ENCODE measurements at regions not wholly inside any gene's neighbourhood (a gene's known extent, or its start where the extent isn't known, plus 50 kb on each side); places are given as distances from the start of the nearest gene placed in this dataset.

DNA sequence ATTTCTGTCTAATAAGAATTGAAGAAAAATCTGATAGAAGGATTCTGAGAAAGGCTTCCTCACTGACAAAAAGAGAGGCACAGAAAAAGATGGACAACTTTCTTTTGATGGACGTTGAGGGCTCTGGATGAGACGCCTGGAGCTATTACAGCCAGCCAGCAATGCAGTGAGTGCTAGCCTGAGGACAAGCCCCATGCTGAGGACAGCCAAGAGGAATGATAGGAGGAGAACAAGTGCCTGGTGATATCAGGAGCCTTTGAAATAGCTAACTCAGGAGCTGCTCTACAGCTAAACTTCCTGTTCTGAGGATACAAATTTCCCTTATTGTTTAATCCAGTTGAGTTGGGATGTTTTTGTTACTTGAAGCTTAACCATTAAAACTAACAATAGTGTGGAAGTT is 212.3 kb downstream of the COG6 start:
- Mint-ChIP-seq H3K4me3 (no peak overlapping the region), H3K4me1 (no peaks in the 10 kb centered on the region), H3K27ac (ENCODE audit: unreplicated experiment) (no peak overlapping the region), H3K27me3 (ENCODE audit: low read depth) (no peaks in the 10 kb centered on the region), H3K9me3 (peaks cover 2% of the 10 kb centered on the region), H3K36me3 (ENCODE audit: low read depth) (no peaks in the 10 kb centered on the region)
- TF ChIP-seq, protein P1, sequence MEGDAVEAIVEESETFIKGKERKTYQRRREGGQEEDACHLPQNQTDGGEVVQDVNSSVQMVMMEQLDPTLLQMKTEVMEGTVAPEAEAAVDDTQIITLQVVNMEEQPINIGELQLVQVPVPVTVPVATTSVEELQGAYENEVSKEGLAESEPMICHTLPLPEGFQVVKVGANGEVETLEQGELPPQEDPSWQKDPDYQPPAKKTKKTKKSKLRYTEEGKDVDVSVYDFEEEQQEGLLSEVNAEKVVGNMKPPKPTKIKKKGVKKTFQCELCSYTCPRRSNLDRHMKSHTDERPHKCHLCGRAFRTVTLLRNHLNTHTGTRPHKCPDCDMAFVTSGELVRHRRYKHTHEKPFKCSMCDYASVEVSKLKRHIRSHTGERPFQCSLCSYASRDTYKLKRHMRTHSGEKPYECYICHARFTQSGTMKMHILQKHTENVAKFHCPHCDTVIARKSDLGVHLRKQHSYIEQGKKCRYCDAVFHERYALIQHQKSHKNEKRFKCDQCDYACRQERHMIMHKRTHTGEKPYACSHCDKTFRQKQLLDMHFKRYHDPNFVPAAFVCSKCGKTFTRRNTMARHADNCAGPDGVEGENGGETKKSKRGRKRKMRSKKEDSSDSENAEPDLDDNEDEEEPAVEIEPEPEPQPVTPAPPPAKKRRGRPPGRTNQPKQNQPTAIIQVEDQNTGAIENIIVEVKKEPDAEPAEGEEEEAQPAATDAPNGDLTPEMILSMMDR (conservative IDR thresholded peaks at IDR 0.05): no peak
- DNase-seq (ENCODE audit: low read depth, low spot score): no peak

- Mint-ChIP-seq H3K4me1 (peaks cover 7% of the 10 kb centered on the region), H3K36me3 (ENCODE audit: low read depth) (no peaks in the 10 kb centered on the region), H3K4me3 (no peak overlapping the region), H3K9me3 (peaks cover 2% of the 10 kb centered on the region), H3K27ac (ENCODE audit: unreplicated experiment) (no peak overlapping the region), H3K27me3 (ENCODE audit: low read depth) (no peaks in the 10 kb centered on the region)
- no peak for DNase-seq (ENCODE audit: low read depth, low spot score)
- TF ChIP-seq, protein P1 (conservative IDR thresholded peaks at IDR 0.05): no peak
These were observed 214.8 kb downstream of the COG6 start for GRCh38 chr13:39870197-39870747.

DNA sequence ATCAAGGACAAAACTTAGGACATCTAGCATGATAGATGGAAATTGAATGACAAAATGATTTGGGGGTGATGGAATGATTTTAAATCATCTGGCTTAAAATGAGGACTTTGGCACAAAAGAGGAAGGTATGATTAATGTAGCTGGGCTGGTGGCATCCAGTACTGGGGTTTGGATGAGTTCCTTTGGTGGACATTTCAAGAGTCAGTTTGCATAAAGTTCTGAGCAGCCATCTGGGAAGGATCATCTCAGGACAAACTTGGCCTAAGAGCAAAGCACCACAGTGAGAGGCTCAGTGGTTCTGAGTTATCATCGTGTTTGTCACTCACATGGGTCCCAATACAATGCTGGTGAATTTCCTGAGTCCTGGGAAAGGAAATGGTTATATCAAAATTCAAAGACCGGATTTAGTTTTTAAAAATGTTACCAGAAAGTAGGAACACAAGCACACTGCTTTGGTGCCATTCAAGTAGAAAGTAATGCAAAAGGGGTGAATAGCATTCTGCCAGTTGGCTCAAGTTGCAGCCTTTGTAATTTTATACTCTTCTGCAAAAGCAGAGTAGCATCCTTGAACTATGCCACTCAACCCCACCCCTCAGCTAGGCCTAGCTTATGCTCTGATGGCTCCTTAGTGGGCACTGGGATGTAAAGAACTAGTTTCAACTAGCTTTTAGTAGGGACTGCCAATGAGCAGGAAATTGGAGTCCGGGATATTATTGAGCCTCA is 219.0 kb downstream of the COG6 start:
- Mint-ChIP-seq H3K4me1 (peaks cover 10% of the 10 kb centered on the region), H3K27ac (ENCODE audit: unreplicated experiment) (no peak overlapping the region), H3K9me3 (no peaks in the 10 kb centered on the region), H3K36me3 (ENCODE audit: low read depth) (no peaks in the 10 kb centered on the region), H3K27me3 (ENCODE audit: low read depth) (no peaks in the 10 kb centered on the region), H3K4me3 (no peak overlapping the region)
- no peak for DNase-seq (ENCODE audit: low read depth, low spot score)
- TF ChIP-seq, protein P1 (conservative IDR thresholded peaks at IDR 0.05): no peak

DNA sequence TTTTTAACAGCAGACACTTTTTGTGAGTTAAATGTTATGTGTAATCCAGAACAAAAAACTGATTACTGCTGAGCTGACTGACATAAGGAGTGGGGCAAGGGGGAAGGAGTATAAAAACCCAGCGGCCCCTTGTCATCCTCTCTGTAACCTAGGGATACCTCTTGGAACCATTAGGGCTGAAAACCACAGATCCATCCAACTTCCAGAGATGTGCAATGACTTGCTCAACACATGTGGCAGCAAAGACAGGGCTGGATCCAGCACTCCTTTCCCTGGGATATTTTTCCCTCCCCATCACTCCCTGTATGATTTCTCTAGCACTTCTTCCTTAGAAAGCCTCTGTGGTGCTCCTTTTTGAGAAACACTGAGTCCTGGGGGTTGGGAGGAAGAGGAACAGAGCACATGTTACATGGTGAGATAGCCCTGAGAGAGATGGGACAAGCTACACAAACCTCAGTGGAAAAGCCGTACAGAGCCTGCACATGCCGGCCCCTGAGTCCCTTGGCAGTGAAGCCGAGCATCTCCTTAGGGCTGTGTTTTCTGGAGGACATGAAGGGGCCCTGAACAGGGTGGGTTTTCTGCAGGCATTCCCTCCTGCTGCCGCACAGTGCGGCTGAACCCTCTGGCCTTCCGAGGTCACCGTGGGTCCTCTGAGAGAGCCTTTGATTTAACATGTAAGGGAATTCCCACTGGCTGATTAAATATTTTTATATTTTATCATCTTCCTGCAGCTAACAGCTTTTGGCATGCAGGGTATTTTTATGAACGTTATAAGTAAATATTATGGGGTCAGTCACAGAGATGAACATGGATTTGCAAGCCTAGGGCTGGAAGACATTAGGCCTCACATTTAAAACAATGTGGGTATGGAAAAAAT is 219.9 kb downstream of the COG6 start:
- Mint-ChIP-seq H3K4me3 (no peak overlapping the region), H3K36me3 (ENCODE audit: low read depth) (no peaks in the 10 kb centered on the region), H3K27ac (ENCODE audit: unreplicated experiment) (no peak overlapping the region), H3K27me3 (ENCODE audit: low read depth) (no peaks in the 10 kb centered on the region), H3K9me3 (no peaks in the 10 kb centered on the region), H3K4me1 (peaks cover 16% of the 10 kb centered on the region)
- DNase-seq (ENCODE audit: low read depth, low spot score): no peak
- TF ChIP-seq, protein P1 (conservative IDR thresholded peaks at IDR 0.05): no peak

DNA sequence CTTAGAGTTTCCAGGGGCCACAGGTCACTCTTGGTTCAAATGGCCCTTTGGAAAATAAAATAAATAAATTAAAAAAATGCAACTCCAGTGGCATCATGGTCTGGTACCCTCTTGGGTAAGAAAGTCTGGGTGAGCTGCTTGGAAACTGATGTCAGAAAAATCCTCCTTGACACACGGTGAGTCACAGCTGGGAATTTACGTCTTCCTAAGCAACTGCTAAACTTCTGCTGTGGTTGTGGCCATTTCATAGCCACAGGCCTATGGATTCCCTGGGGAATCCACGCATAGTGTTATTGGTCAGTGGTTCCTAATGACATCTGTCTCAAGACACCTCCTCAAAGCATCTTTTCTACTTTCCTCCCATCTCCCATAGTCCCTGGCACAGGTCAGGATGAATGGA is 220.8 kb downstream of the COG6 start:
- peaks cover 20% of the 10 kb centered on the region for H3K4me1 Mint-ChIP-seq
- TF ChIP-seq, protein P1 (conservative IDR thresholded peaks at IDR 0.05): no peak
- no peak for DNase-seq (ENCODE audit: low read depth, low spot score)

More for the DNA sequence above, 220.8 kb downstream of the COG6 start:
- no peak overlapping the region for H3K4me3 Mint-ChIP-seq
- H3K36me3 Mint-ChIP-seq (ENCODE audit: low read depth): no peaks in the 10 kb centered on the region
- no peak overlapping the region for H3K27ac Mint-ChIP-seq (ENCODE audit: unreplicated experiment)
- no peaks in the 10 kb centered on the region for H3K27me3 Mint-ChIP-seq (ENCODE audit: low read depth)
- H3K9me3 Mint-ChIP-seq: no peaks in the 10 kb centered on the region

Measured in neural crest cell (in vitro differentiated cells).